Neural cell (in vitro differentiated cells): ENCODE measurements at regions not wholly inside any gene's neighbourhood (a gene's known extent, or its start where the extent isn't known, plus 50 kb on each side); places are given as distances from the start of the nearest gene placed in this dataset.
A peak's percentile ranks its signal among the peaks of the same experiment; 100 is the strongest.

Source experiments
- H2AFZ ChIP-seq: fragments of 200-600, 300-800 bp; sonication (generic), shearing (Covaris generic); 2 replicates; pipeline ENCODE4 v1.6.0; 2014; ENCODE audit warnings: low read depth, mild to moderate bottlenecking, antibody characterized with exemption, low read length, moderate library complexity
- H3F3A ChIP-seq: fragments of 200-600 bp; shearing (Covaris generic); 2 replicates; pipeline ENCODE4 v1.6.1; 2016; ENCODE audit warnings: mild to moderate bottlenecking, moderate library complexity, mixed read lengths, antibody characterized with exemption, low read length; ENCODE audit not compliant: insufficient read depth, poor library complexity, severe bottlenecking
- H3K27ac ChIP-seq: fragments of 200-600, 300-800 bp; sonication (generic), shearing (Covaris generic); 2 replicates; pipeline ENCODE4 v1.5.1; 2014; ENCODE audit warnings: mild to moderate bottlenecking, low read length, moderate library complexity
- H3K27me3 ChIP-seq: fragments of 300-800, 200-600 bp; sonication (generic), shearing (Covaris generic); 2 replicates; pipeline ENCODE4 v1.6.0; 2014; ENCODE audit warnings: mild to moderate bottlenecking, low read depth, low read length, moderate library complexity; ENCODE audit not compliant: insufficient read depth
- H3K36me3 ChIP-seq: fragments of 300-800, 200-600 bp; sonication (generic), shearing (Covaris generic); 2 replicates; pipeline ENCODE4 v1.5.1; 2014; ENCODE audit warnings: mild to moderate bottlenecking, antibody characterized with exemption, low read length, moderate library complexity; ENCODE audit not compliant: insufficient read depth
- H3K4me2 ChIP-seq: fragments of 300-800, 200-600 bp; sonication (generic), shearing (Covaris generic); 2 replicates; pipeline ENCODE4 v1.6.0; 2014; ENCODE audit warnings: mild to moderate bottlenecking, low read length
- H3K4me3 ChIP-seq: fragments of 300-800, 200-600 bp; sonication (generic), shearing (Covaris generic); 2 replicates; pipeline ENCODE4 v1.5.1; 2014; ENCODE audit warnings: mild to moderate bottlenecking, low read length, moderate library complexity
- H3K79me2 ChIP-seq: fragments of 200-600 bp; shearing (Covaris generic); replicated peaks from 2 replicates; pipeline ENCODE4 v1.6.0; 2014; ENCODE audit warnings: mild to moderate bottlenecking, low read length, moderate library complexity; ENCODE audit not compliant: insufficient read depth
- H3K9ac ChIP-seq: fragments of 300-800, 200-600 bp; sonication (generic), shearing (Covaris generic); 2 replicates; pipeline ENCODE4 v1.6.1; 2016; ENCODE audit warnings: mild to moderate bottlenecking, low read length, mixed read lengths
- H3K9me2 ChIP-seq: fragments of 200-600 bp; shearing (Covaris generic); 2 replicates; pipeline ENCODE4 v1.6.1; 2016; ENCODE audit warnings: mild to moderate bottlenecking, low read length, mixed read lengths; ENCODE audit not compliant: insufficient read depth
- H3K9me3 ChIP-seq: fragments of 200-600, 300-800 bp; sonication (generic), shearing (Covaris generic); 2 replicates; pipeline ENCODE4 v1.6.1; 2016; ENCODE audit warnings: mild to moderate bottlenecking, mixed run types, low read length, moderate library complexity, mixed read lengths
- H4K20me1 ChIP-seq: fragments of 200-600 bp; shearing (Covaris generic); 2 replicates; pipeline ENCODE4 v1.6.1; 2016; ENCODE audit warnings: mild to moderate bottlenecking, mixed run types; ENCODE audit not compliant: insufficient read depth
- EP300 ChIP-seq: fragments of 450-650 bp; conservative IDR thresholded peaks from 2 replicates; pipeline ENCODE4 v1.6.1; 2014; ENCODE audit warnings: antibody characterized with exemption, mild to moderate bottlenecking, moderate library complexity; ENCODE audit not compliant: poor library complexity, severe bottlenecking
- EZH2 ChIP-seq: fragments of 200-600, 300-800 bp; shearing (Covaris generic), sonication (generic); IDR thresholded peaks from 2 replicates; pipeline ENCODE4 v1.6.1; 2014; ENCODE audit warnings: antibody characterized with exemption, low read length, borderline replicate concordance, mild to moderate bottlenecking; ENCODE audit not compliant: insufficient read depth, poor library complexity, severe bottlenecking
- MXI1 ChIP-seq: fragments of 450-650 bp; conservative IDR thresholded peaks from 2 replicates; pipeline ENCODE4 v1.6.1; 2014; ENCODE audit warnings: antibody characterized with exemption, mild to moderate bottlenecking; ENCODE audit not compliant: poor library complexity, severe bottlenecking
- POLR2AphosphoS5 ChIP-seq: IDR thresholded peaks from 2 replicates; pipeline ENCODE4 v1.6.1; 2012
- RAD21 ChIP-seq: fragments of 450-650 bp; conservative IDR thresholded peaks from 2 replicates; pipeline ENCODE4 v1.6.1; 2014; ENCODE audit warnings: antibody characterized with exemption, mild to moderate bottlenecking, moderate library complexity
- SMC3 ChIP-seq: fragments of 450-650 bp; conservative IDR thresholded peaks from 2 replicates; pipeline ENCODE4 v1.6.1; 2014; ENCODE audit warnings: antibody characterized with exemption, mild to moderate bottlenecking, moderate library complexity; ENCODE audit not compliant: poor library complexity
- TAF1 ChIP-seq: IDR thresholded peaks from 2 replicates; pipeline ENCODE4 v1.6.1; 2012; ENCODE audit warnings: low read depth
- TF ChIP-seq, protein P1 (sequence below): fragments of 450-650 bp; IDR thresholded peaks from 2 replicates; pipeline ENCODE4 v1.5.1; 2014; ENCODE audit warnings: antibody characterized with exemption, mild to moderate bottlenecking, moderate library complexity; ENCODE audit not compliant: poor library complexity, severe bottlenecking
- TF ChIP-seq, protein P2 (sequence below): IDR thresholded peaks from 2 replicates; pipeline ENCODE4 v1.6.1; 2012; ENCODE audit warnings: borderline replicate concordance

DNA sequence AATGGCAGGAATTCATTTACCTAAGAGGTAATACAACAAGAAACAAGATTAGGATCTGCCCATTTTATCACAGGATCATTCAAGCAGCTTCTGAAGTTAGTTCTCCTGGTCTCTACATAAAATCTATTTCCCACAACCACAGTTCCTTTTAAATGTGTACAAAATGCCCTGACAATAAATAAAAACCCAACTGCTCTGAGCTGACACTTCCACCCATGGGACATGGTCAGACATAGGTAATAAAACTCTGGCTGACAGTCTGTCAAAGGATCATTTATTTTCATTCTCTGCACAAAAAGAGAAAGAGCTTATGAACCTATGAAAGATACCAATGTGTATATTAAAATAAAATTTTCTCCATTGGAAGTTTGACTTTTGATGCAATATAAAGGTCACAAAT is 145.4 kb upstream of the PALMD start:
- no peaks in the 10 kb centered on the region for H3K36me3 ChIP-seq

DNA sequence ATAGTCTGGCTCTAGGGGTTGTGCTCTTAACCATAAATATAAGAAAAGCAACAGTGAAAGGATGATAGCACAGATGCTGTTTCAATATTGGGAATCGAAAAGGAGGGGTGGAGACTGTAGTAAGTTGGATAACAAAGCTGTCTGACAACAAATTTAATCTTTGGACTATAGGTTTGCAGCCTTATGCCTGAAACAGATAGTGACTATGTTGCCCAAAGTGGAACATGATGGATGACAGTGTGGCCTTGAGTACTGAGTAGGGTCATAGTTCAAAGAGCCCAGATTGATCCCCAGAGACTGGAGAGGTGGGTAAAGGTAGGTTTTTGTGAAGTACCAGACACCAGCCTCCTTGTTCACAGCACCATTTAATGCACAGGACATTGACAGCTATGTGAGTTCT is 144.0 kb upstream of the PALMD start:
- H3K9me2 ChIP-seq, result no peaks in the 10 kb centered on the region

More for the DNA sequence above, 145.4 kb upstream of the PALMD start:
- Histone ChIP-seq H3K27ac (peak overlapping the region; percentile 16), H3K79me2 (no peaks in the 10 kb centered on the region), H2AFZ (no peak overlapping the region), H3F3A (no peaks in the 10 kb centered on the region), H3K9me2 (no peaks in the 10 kb centered on the region), H3K27me3 (no peaks in the 10 kb centered on the region), H4K20me1 (no peaks in the 10 kb centered on the region), H3K4me2 (no peak overlapping the region), H3K4me3 (no peak overlapping the region), H3K9ac (no peak overlapping the region), H3K9me3 (no peaks in the 10 kb centered on the region)
- TF ChIP-seq MXI1 (no peak), POLR2AphosphoS5 (peak; percentile 39), EP300 (peak; percentile 65)
- TF ChIP-seq, protein P1, sequence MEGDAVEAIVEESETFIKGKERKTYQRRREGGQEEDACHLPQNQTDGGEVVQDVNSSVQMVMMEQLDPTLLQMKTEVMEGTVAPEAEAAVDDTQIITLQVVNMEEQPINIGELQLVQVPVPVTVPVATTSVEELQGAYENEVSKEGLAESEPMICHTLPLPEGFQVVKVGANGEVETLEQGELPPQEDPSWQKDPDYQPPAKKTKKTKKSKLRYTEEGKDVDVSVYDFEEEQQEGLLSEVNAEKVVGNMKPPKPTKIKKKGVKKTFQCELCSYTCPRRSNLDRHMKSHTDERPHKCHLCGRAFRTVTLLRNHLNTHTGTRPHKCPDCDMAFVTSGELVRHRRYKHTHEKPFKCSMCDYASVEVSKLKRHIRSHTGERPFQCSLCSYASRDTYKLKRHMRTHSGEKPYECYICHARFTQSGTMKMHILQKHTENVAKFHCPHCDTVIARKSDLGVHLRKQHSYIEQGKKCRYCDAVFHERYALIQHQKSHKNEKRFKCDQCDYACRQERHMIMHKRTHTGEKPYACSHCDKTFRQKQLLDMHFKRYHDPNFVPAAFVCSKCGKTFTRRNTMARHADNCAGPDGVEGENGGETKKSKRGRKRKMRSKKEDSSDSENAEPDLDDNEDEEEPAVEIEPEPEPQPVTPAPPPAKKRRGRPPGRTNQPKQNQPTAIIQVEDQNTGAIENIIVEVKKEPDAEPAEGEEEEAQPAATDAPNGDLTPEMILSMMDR, result no peak

More for the DNA sequence above, 144.0 kb upstream of the PALMD start:
- Histone ChIP-seq H3K27ac (no peak overlapping the region), H2AFZ (no peak overlapping the region), H3K9me3 (no peaks in the 10 kb centered on the region), H3K36me3 (no peaks in the 10 kb centered on the region), H4K20me1 (no peaks in the 10 kb centered on the region), H3K79me2 (no peaks in the 10 kb centered on the region), H3K4me3 (no peak overlapping the region), H3K4me2 (no peak overlapping the region), H3K9ac (no peak overlapping the region), H3F3A (no peaks in the 10 kb centered on the region), H3K27me3 (no peaks in the 10 kb centered on the region)
- TF ChIP-seq MXI1 (no peak), EP300 (no peak), POLR2AphosphoS5 (no peak), SMC3 (no peak), EZH2 (no peak), TAF1 (no peak), RAD21 (no peak)
- TF ChIP-seq, protein P2, sequence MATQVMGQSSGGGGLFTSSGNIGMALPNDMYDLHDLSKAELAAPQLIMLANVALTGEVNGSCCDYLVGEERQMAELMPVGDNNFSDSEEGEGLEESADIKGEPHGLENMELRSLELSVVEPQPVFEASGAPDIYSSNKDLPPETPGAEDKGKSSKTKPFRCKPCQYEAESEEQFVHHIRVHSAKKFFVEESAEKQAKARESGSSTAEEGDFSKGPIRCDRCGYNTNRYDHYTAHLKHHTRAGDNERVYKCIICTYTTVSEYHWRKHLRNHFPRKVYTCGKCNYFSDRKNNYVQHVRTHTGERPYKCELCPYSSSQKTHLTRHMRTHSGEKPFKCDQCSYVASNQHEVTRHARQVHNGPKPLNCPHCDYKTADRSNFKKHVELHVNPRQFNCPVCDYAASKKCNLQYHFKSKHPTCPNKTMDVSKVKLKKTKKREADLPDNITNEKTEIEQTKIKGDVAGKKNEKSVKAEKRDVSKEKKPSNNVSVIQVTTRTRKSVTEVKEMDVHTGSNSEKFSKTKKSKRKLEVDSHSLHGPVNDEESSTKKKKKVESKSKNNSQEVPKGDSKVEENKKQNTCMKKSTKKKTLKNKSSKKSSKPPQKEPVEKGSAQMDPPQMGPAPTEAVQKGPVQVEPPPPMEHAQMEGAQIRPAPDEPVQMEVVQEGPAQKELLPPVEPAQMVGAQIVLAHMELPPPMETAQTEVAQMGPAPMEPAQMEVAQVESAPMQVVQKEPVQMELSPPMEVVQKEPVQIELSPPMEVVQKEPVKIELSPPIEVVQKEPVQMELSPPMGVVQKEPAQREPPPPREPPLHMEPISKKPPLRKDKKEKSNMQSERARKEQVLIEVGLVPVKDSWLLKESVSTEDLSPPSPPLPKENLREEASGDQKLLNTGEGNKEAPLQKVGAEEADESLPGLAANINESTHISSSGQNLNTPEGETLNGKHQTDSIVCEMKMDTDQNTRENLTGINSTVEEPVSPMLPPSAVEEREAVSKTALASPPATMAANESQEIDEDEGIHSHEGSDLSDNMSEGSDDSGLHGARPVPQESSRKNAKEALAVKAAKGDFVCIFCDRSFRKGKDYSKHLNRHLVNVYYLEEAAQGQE, result no peak
- TF ChIP-seq, protein P1, result no peak
